Heart left ventricle (tissue), 16 donors: ENCODE measurements at regions not wholly inside any gene's neighbourhood (a gene's known extent, or its start where the extent isn't known, plus 50 kb on each side); places are given as distances from the start of the nearest gene placed in this dataset.
A peak's percentile ranks its signal among the peaks of the same experiment; 100 is the strongest.

Experiments used
- ATAC-seq, 4 donors: fragments of 200-7000 bp; cut with Tn5 transposase; one replicate each; pipeline ENCODE4 v1.9.1; 2020 to 2022; ENCODE audit warnings: moderate library complexity in 4 of 4, mild to moderate bottlenecking in 3 of 4, moderate number of reproducible peaks in 1 of 4
- DNase-seq, 5 donors: peaks; one replicate each; pipeline ENCODE4 v3.0.0-alpha.2; 2020
- H3K27ac ChIP-seq, 12 donors: fragments of 200-600 bp; sonication (generic) in 4 of 12; one replicate each; pipeline versions ENCODE4 v1.5.0 to v1.8.0; 2016 to 2022; ENCODE audit warnings: mild to moderate bottlenecking in 2 of 12
- H3K27me3 ChIP-seq, 9 donors: fragments of 200-600 bp; sonication (generic) in 2 of 9; one replicate each; pipeline versions ENCODE4 v1.5.1 to v1.8.0; 2016 to 2022; ENCODE audit warnings: mild to moderate bottlenecking in 3 of 9
- H3K36me3 ChIP-seq, 9 donors: fragments of 200-600 bp; sonication (generic) in 2 of 9; one replicate each; pipeline versions ENCODE4 v1.5.0 to v1.8.0; 2018 to 2022; ENCODE audit warnings: mild to moderate bottlenecking in 2 of 9
- H3K4me1 ChIP-seq, 12 donors: fragments of 200-600 bp; sonication (generic) in 4 of 12; one replicate each; pipeline versions ENCODE4 v1.5.0 to v1.8.0; 2016 to 2022; ENCODE audit warnings: mild to moderate bottlenecking in 3 of 12
- H3K4me3 ChIP-seq, 12 donors: fragments of 200-600 bp; sonication (generic) in 4 of 12; one replicate each; pipeline versions ENCODE4 v1.5.0 to v1.8.0; 2017 to 2022; ENCODE audit warnings: mild to moderate bottlenecking in 9 of 12, moderate library complexity in 4 of 12
- H3K9me3 ChIP-seq, 12 donors: fragments of 200-600 bp; sonication (generic) in 4 of 12; one replicate each; pipeline versions ENCODE4 v1.5.0 to v1.8.0; 2016 to 2022; ENCODE audit warnings: mild to moderate bottlenecking in 1 of 12
- CTCF ChIP-seq, 12 donors: fragments of 200-600 bp; sonication (generic) in 4 of 12; IDR thresholded peaks; one replicate each; pipeline versions ENCODE4 v1.5.0 to v1.8.0; 2018 to 2022; ENCODE audit warnings: antibody characterized with exemption in 12 of 12, mild to moderate bottlenecking in 5 of 12
- POLR2A ChIP-seq, 2 donors: fragments of 450-650 bp; IDR thresholded peaks; one replicate each; pipeline ENCODE4 v1.6.1; 2017; ENCODE audit warnings: antibody characterized with exemption in 2 of 2, mild to moderate bottlenecking in 2 of 2, moderate library complexity in 2 of 2
- WGBS, 4 donors: extraction: QIAGEN DNeasy Blood & Tissue Kit in 2 of 4; methylation state at CpG; one replicate each; pipeline versions ENCODE4 v1.1.5 to v1.1.7; 2013 to 2018; 5-methylcytosine and 5-hydroxymethylcytosine counted together
- intact Hi-C, 10 donors: fragments of 100-400 bp; cut with DNase I; formaldehyde crosslinking; loops; one replicate each; pipeline versions ENCODE4 v1.11.1 to v1.14.2; 2022
- donor health status: ischemic (EF 13 %, LVEDD 7.1; RV severe dilation, severe dysfunction).
- donor health status: healthy with polysubstance abuse.
- donor health status: DM: no; HTN: yes; CAD: no.
- donor health status: DM: no; HTN: no; CAD: no.
- donor health status: ischemic (EF 25% LVEDD 6.9; RV normal size, moderate dysfunction).
- donor health status: ischemic (EF 25% LVEDD 5.7; RV mildly dilated, moderate dysfunction).
- donor health status: healthy.
- donor health status: DM: yes; HTN: yes; CAD: no.
- donor health status: ischemic (EF 35%, LVEDD 5.7; RV mildly dilated, moderate dysfunction).
- donor health status: nonischemic (EF 11% LVEDD 7.7; RV severe dilation, severe dysfunction).
- donor health status: DM: yes; HTN: yes; CAD: no.
- donor health status: PGD.
- donor health status: ischemic (EF 29% LVEDD 5.4; RV normal size, mild dysfunction).
- donor health status: nonischemic (EF 23%, LVEDD 6.1; RV moderate dilation, normal function).

- no peak overlapping the region for H3K4me3 ChIP-seq
- H3K4me1 ChIP-seq, result no peaks in the 10 kb centered on the region
- peaks cover 0 to 13% (median 0%) of the 10 kb centered on the region in 12 donors for H3K9me3 ChIP-seq
- peaks cover 0 to 17% (median 0%) of the 10 kb centered on the region in 9 donors for H3K27me3 ChIP-seq
- no peak overlapping the region for H3K27ac ChIP-seq
- DNase-seq (no peak), ATAC-seq (no peak)
- WGBS, 4 donors, result 39 to 54% (median 45%) methylated on average over 16 of the region's 16 CpGs
- TF ChIP-seq CTCF (IDR thresholded peaks at IDR 0.05) (no peak), POLR2A (IDR thresholded peaks at IDR 0.05) (no peak)
- intact Hi-C loops, result loop anchor here in 8 of 10 donors (5.0 kb wide), 5 partner anchors 132 to 427 kb away; no protein-coding TSS in a partner anchor
- H3K36me3 ChIP-seq, result no peaks in the 10 kb centered on the region
Measured at GRCh38 chr11:116644201-116644940, 128.4 kb downstream of the BUD13 start.

- no peak overlapping the region for H3K4me3 ChIP-seq
- TF ChIP-seq POLR2A (IDR thresholded peaks at IDR 0.05), result no peak
- no peak for TF ChIP-seq CTCF (IDR thresholded peaks at IDR 0.05)
- H3K36me3 ChIP-seq, result no peaks in the 10 kb centered on the region
- ATAC-seq (no peak), DNase-seq (peak in 1 of 5 donors; percentile 9)
- no peak overlapping the region for H3K27ac ChIP-seq
- 73 to 82% (median 78%) methylated on average over 9 of the region's 9 CpGs for WGBS, 4 donors
- intact Hi-C loops, result loop anchor here in 8 of 10 donors (5.0 kb wide), 5 partner anchors 131 to 426 kb away; no protein-coding TSS in a partner anchor
- peaks cover 0 to 9% (median 0%) of the 10 kb centered on the region in 9 donors for H3K27me3 ChIP-seq
- peaks cover 0 to 13% (median 0%) of the 10 kb centered on the region in 12 donors for H3K9me3 ChIP-seq
- H3K4me1 ChIP-seq, result no peaks in the 10 kb centered on the region
Measured at GRCh38 chr11:116643521-116643920, 129.3 kb downstream of the BUD13 start.

- H3K36me3 ChIP-seq, result no peaks in the 10 kb centered on the region
- intact Hi-C loops, result loop anchor here in 8 of 10 donors (5.0 kb wide), 5 partner anchors 131 to 426 kb away; no protein-coding TSS in a partner anchor
- DNase-seq, result no peak
- H3K27ac ChIP-seq, result no peak overlapping the region
- no peak for ATAC-seq
- TF ChIP-seq POLR2A (IDR thresholded peaks at IDR 0.05), result no peak
- TF ChIP-seq CTCF (IDR thresholded peaks at IDR 0.05), result no peak
- H3K27me3 ChIP-seq, result peaks cover 0 to 8% (median under 1%) of the 10 kb centered on the region in 9 donors
- H3K4me1 ChIP-seq, result no peaks in the 10 kb centered on the region
- peaks cover 0 to 13% (median 0%) of the 10 kb centered on the region in 12 donors for H3K9me3 ChIP-seq
- H3K4me3 ChIP-seq, result no peak overlapping the region
Measured at GRCh38 chr11:116642902-116643301, 129.9 kb downstream of the BUD13 start.

GRCh38 chr11:116642481-116642880 lies 130.3 kb downstream of the BUD13 start:
- ATAC-seq (no peak), DNase-seq (no peak)
- intact Hi-C loops, result loop anchor here in 8 of 10 donors (5.0 kb wide), 5 partner anchors 130 to 425 kb away; no protein-coding TSS in a partner anchor
- H3K4me3 ChIP-seq, result no peak overlapping the region
- no peaks in the 10 kb centered on the region for H3K4me1 ChIP-seq
- H3K9me3 ChIP-seq, result peaks cover 0 to 13% (median 0%) of the 10 kb centered on the region in 12 donors
- no peak for TF ChIP-seq CTCF (IDR thresholded peaks at IDR 0.05)
- TF ChIP-seq POLR2A (IDR thresholded peaks at IDR 0.05), result no peak
- peaks cover 0 to 8% (median 3%) of the 10 kb centered on the region in 9 donors for H3K27me3 ChIP-seq
- H3K36me3 ChIP-seq, result no peaks in the 10 kb centered on the region
- no peak overlapping the region for H3K27ac ChIP-seq
- 76 to 81% (median 78%) methylated on average over 1 of the region's 1 CpG for WGBS, 4 donors
